Common myeloid progenitor, CD34-positive (primary cell): ENCODE measurements at regions not wholly inside any gene's neighbourhood (a gene's known extent, or its start where the extent isn't known, plus 50 kb on each side); places are given as distances from the start of the nearest gene placed in this dataset.

Experiments
- CTCF ChIA-PET: fragments of 350-600 bp; sonication (Branson Sonifier 250); formaldehyde crosslinking; loops from one replicate; lab custom pipeline; 2021; ENCODE audit warnings: antibody characterized with exemption; lab: Charles Lee
- POLR2A ChIA-PET: fragments of 350-600 bp; sonication (Branson Sonifier 250); formaldehyde crosslinking; loops from one replicate; lab custom pipeline; 2021; ENCODE audit warnings: antibody characterized with exemption; lab: Charles Lee
- DNase-seq, 3 donors: peaks; one replicate each; pipeline versions ENCODE4 v3.0.0 to v3.0.0-alpha.2; 2013
- H3K27ac ChIP-seq, 2 experiments: 1 replicate in 1 of 2; 2 replicates in 1 of 2; pipeline ENCODE4 v1.7.0; 2013; ENCODE audit warnings: inconsistent platforms in 2 of 2, low read length in 2 of 2, mild to moderate bottlenecking in 2 of 2, low read depth in 1 of 2, moderate library complexity in 1 of 2; ENCODE audit not compliant: severe bottlenecking in 2 of 2, insufficient read depth in 1 of 2, poor library complexity in 1 of 2
- H3K27me3 ChIP-seq, 5 experiments: replicated peaks in 2 of 5; 1 replicate in 3 of 5; 2 replicates in 2 of 5; pipeline versions ENCODE4 v1.6.1 to v1.7.0; 2013; ENCODE audit warnings: low read length in 4 of 5, mild to moderate bottlenecking in 2 of 5, moderate library complexity in 2 of 5, inconsistent platforms in 1 of 5; ENCODE audit not compliant: insufficient read depth in 5 of 5, control insufficient read depth in 4 of 5
- H3K36me3 ChIP-seq, 4 experiments: 1 replicate in 2 of 4; 2 replicates in 2 of 4; pipeline versions ENCODE4 v1.6.1 to v1.7.0; 2013; ENCODE audit warnings: low read length in 3 of 4, control low read depth in 1 of 4, mild to moderate bottlenecking in 1 of 4; ENCODE audit not compliant: control insufficient read depth in 4 of 4, insufficient read depth in 4 of 4
- H3K4me1 ChIP-seq, 4 experiments: 1 replicate in 3 of 4; 2 replicates in 1 of 4; pipeline versions ENCODE4 v1.6.1 to v1.7.1; 2013; ENCODE audit warnings: low read length in 3 of 4, mild to moderate bottlenecking in 3 of 4, control low read depth in 1 of 4, inconsistent platforms in 1 of 4, moderate library complexity in 1 of 4; ENCODE audit not compliant: control insufficient read depth in 4 of 4, insufficient read depth in 4 of 4; ENCODE audit errors: control extremely low read depth in 1 of 4
- H3K4me3 ChIP-seq, 7 experiments: 1 replicate in 4 of 7; 2 replicates in 3 of 7; pipeline versions ENCODE4 v1.5.1 to v1.7.0; 2013; ENCODE audit warnings: mild to moderate bottlenecking in 7 of 7, low read length in 6 of 7, moderate library complexity in 6 of 7, inconsistent platforms in 2 of 7, low read depth in 2 of 7, control low read depth in 1 of 7; ENCODE audit not compliant: insufficient read depth in 4 of 7, control insufficient read depth in 1 of 7; ENCODE audit errors: extremely low read depth in 1 of 7
- H3K9me3 ChIP-seq, 5 experiments: 1 replicate in 4 of 5; 2 replicates in 1 of 5; pipeline versions ENCODE4 v1.6.1 to v1.7.1; 2013; ENCODE audit warnings: low read length in 4 of 5, mild to moderate bottlenecking in 2 of 5, inconsistent platforms in 1 of 5, low read depth in 1 of 5, moderate library complexity in 1 of 5; ENCODE audit not compliant: control insufficient read depth in 4 of 5, insufficient read depth in 2 of 5; ENCODE audit errors: control extremely low read depth in 1 of 5
- WGBS: methylation state at CpG from one replicate; pipeline ENCODE4 v1.1.5; 2013; ENCODE audit not compliant: insufficient coverage; 5-methylcytosine and 5-hydroxymethylcytosine counted together

DNA sequence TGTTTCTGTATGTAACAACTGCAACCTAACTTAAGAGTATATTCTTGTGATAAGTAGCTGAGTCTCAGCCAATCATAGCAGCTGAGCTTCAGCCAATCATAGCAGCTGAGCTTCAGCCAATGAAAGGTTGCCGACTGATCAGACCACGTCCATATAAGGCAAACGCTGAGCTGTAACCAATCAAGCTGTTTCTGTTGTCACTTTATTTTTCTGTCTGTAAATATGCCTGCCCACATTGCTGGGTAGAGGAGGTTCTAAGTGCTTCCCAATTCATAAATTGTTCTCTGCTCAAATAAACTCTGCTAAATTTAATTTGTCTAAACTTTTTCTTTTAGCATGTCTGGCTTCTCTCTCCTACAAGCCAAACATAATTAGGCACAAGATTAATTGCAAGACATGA lies 231.5 kb upstream of the TCF4 start:
- H3K36me3 ChIP-seq, result no peaks in the 10 kb centered on the region
- H3K27me3 ChIP-seq, result no peaks in the 10 kb centered on the region
- ChIA-PET POLR2A (interaction anchor here (0.6 kb wide), 1 partner anchor 552 kb away, joined by 3 read pairs; no protein-coding TSS in a partner anchor), CTCF (no interaction called here)
- no peaks in the 10 kb centered on the region for H3K4me1 ChIP-seq
- no peaks in the 10 kb centered on the region for H3K9me3 ChIP-seq
- whole genome bisulfite sequencing, result 100% methylated on average over 3 of the region's 3 CpGs
- H3K4me3 ChIP-seq, result no peak overlapping the region
- DNase-seq, result no peak
- no peak overlapping the region for H3K27ac ChIP-seq

DNA sequence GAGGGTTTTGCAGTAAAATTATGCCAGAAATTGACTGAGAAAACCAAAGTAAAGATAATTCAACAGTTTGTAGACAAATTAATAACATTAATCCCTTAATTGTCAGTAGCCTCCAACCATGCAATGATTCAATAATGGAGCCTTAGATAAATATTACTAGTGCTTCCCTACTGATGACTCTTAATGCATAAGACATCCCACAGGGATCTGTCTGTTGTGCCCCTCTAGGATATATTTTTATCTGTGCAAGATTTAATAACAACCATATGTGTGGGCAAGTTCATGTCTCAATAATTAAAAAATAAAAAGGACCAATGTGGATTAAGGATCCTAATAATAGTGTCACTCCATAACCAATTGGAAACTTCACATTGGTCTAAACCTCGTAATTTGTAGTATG lies 230.3 kb upstream of the TCF4 start:
- H3K4me1 ChIP-seq, result no peaks in the 10 kb centered on the region
- no CpG with 5 or more reads among the region's 1 CpG for WGBS
- H3K27ac ChIP-seq, result no peak overlapping the region
- ChIA-PET POLR2A (no interaction called here), CTCF (no interaction called here)
- no peaks in the 10 kb centered on the region for H3K9me3 ChIP-seq
- H3K4me3 ChIP-seq, result no peak overlapping the region
- DNase-seq, result no peak
- H3K36me3 ChIP-seq, result no peaks in the 10 kb centered on the region
- no peaks in the 10 kb centered on the region for H3K27me3 ChIP-seq

DNA sequence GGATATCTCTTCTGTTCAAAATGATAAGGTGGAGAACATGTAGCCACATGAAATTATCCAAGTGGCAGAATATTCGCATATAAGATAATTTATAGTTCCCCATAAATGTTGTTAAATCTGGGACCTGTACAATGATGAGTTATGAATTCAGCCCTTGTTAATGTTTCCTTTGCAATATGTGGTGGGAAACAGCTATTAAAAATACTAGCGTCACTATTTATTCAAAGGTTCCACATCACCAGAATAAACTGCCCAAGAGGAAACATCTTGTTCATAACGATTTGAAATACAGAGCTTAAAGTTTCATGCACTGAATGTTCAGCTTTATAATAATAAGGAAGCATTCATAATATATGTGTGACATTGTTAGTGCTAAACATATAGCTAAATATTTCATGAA lies 223.9 kb upstream of the TCF4 start:
- peak in 2 of 3 donors; percentile 34 to 56 for DNase-seq
- WGBS, result no CpG with 5 or more reads among the region's 3 CpGs
- POLR2A ChIA-PET, result no interaction called here
- Histone ChIP-seq H3K27ac (no peak overlapping the region), H3K4me3 (no peak overlapping the region), H3K36me3 (no peaks in the 10 kb centered on the region), H3K4me1 (peaks cover 0 to 2% (median 0%) of the 10 kb centered on the region in 4 experiments), H3K9me3 (no peaks in the 10 kb centered on the region), H3K27me3 (no peaks in the 10 kb centered on the region)
- CTCF ChIA-PET, result interaction anchor here (1.1 kb wide), 1 partner anchor 397 kb away, joined by 3 read pairs; no protein-coding TSS in a partner anchor

DNA sequence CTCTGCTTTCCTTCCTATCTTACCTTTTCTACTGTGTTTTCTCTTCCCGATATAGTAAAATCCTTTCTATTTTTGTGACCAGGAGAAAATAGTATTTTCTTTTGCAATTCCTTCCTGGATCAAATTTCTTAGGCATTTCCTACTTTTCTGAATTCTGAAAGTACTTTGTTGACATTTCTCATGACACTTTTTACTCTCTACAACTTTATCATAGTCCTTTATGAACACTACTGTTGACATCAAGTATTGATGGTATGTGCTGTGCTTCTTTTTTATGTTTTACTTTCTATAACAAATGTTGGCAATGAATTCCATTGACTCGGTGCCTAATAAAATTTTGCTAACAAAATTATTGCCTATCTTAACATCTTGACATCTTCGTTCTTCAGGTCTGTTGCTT lies 217.7 kb upstream of the TCF4 start:
- Histone ChIP-seq H3K36me3 (no peaks in the 10 kb centered on the region), H3K9me3 (no peaks in the 10 kb centered on the region), H3K27ac (no peak overlapping the region), H3K27me3 (no peaks in the 10 kb centered on the region), H3K4me3 (no peak overlapping the region), H3K4me1 (no peaks in the 10 kb centered on the region)
- POLR2A ChIA-PET, result no interaction called here
- WGBS, result 100% methylated on average over 1 of the region's 3 CpGs
- CTCF ChIA-PET, result interaction anchor here (1.6 kb wide), 1 partner anchor 569 kb away, joined by 3 read pairs; no protein-coding TSS in a partner anchor
- no peak for DNase-seq

DNA sequence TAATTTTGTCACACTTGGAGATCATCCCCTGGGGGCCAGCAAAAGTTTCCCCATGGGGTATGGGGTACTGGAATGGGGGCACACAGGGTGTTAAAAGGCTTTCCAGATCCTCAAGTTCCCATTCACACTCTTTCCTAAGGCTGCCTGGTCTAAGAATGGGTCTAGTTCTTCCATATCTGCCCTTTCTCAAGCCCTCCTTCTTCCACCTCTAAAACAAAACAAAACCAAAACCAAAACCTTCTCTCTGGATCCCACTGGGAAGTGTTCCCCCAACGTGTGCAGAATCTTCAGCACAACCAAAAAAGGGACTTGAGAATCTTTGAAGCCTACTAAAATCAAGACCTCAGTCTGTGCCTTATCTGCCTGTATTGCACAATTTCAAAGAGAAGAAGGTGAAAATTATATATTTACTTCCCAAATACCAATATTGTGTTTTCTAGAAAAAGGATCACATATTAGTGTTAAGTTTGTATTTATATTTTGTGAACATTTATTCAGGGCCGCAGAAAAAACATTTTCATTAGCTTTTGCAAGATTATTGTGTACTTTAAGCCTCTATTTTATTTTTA lies 207.2 kb upstream of the TCF4 start:
- H3K4me1 ChIP-seq, result no peaks in the 10 kb centered on the region
- H3K27me3 ChIP-seq, result no peaks in the 10 kb centered on the region
- WGBS, result no CpG with 5 or more reads among the region's 2 CpGs
- POLR2A ChIA-PET, result no interaction called here
- DNase-seq, result no peak
- H3K27ac ChIP-seq, result no peak overlapping the region
- H3K9me3 ChIP-seq, result no peaks in the 10 kb centered on the region
- CTCF ChIA-PET, result no interaction called here
- H3K36me3 ChIP-seq, result no peaks in the 10 kb centered on the region
- H3K4me3 ChIP-seq, result no peak overlapping the region

DNA sequence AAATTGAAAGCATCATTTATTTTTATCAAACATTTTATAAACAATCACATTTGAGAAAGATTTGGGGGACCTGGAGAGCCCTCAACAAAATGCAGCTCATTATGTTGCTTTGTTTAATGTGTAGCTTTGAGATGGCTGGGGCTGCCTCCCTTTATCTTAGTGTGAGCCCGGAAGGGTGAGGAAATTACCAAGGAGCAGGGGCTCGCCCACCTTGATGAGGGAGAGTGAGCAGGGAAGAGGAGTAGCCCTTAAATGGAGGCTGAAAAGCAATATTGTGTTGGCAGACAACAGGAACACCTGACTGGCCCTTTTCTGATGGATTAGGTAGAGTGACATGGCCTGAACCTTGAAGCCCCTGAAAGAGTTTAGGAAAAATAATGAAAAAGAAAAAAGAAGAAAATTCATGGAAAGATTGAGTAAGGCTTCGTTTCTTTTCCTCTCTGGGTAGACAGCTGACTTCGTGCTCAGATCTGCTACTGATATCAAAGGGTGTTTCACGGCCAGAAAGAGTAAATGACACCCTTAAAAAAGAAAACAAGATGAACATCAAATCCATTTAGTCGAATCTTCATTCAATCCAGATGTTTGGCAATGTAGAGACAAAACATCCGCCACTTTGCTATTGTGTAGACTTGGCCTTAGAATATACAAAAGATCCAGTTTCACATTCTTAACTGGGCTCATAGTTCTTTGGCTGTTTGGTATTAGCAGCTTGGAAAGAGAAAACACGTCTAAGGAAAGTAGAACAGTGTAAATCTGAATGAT lies 206.5 kb upstream of the TCF4 start:
- DNase-seq, result no peak
- no peaks in the 10 kb centered on the region for H3K36me3 ChIP-seq
- no peaks in the 10 kb centered on the region for H3K27me3 ChIP-seq
- ChIA-PET POLR2A (no interaction called here), CTCF (interaction anchor here (0.8 to 1.5 kb wide), 2 partner anchors 10 to 16 kb away, joined by 3 to 4 read pairs; no protein-coding TSS in a partner anchor)
- WGBS, result 68% methylated on average over 4 of the region's 8 CpGs
- no peak overlapping the region for H3K4me3 ChIP-seq
- H3K9me3 ChIP-seq, result peaks cover 0 to 3% (median 0%) of the 10 kb centered on the region in 5 experiments
- H3K27ac ChIP-seq, result no peak overlapping the region
- no peaks in the 10 kb centered on the region for H3K4me1 ChIP-seq

DNA sequence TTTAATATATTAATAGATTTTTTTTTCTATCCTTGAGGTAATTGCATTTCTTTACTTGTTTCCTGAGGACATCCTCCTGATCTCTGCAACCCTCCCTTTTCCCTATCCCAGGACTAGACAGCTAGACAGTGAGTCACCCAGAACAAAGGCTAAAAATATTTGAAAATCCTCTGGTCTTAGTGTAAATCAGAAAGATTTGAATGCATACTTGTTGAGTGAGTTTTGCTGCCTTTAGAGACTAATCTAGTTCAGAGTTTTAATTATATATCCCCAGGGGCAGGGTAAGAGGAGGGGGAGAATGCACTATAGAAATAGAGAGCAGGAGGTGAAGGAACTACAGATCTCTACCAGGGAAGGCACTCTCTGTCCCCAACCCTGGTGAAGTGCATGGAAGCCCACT lies 202.3 kb upstream of the TCF4 start:
- POLR2A ChIA-PET, result no interaction called here
- Histone ChIP-seq H3K4me3 (no peak overlapping the region), H3K9me3 (peaks cover 0 to 7% (median 2%) of the 10 kb centered on the region in 5 experiments), H3K27me3 (no peaks in the 10 kb centered on the region), H3K4me1 (no peaks in the 10 kb centered on the region), H3K27ac (no peak overlapping the region), H3K36me3 (no peaks in the 10 kb centered on the region)
- no peak for DNase-seq
- CTCF ChIA-PET, result interaction anchor here (0.6 kb wide), 1 partner anchor 1623 kb away, joined by 3 read pairs; no protein-coding TSS in a partner anchor
